Bronchial epithelial cell (primary cell): ENCODE measurements at regions not wholly inside any gene's neighbourhood (a gene's known extent, or its start where the extent isn't known, plus 50 kb on each side); places are given as distances from the start of the nearest gene placed in this dataset.

Experiments
- DNase-seq: peaks from one replicate; pipeline ENCODE4 v3.0.0-alpha.2; 2010; ENCODE audit warnings: low read depth
- FAIRE-seq: peaks from 2 replicates; lab custom pipeline; 2011; peaks lifted over from hg19 to GRCh38; lab: Jason Lieb, UNC
- H3K27me3 ChIP-seq: 2 replicates; pipeline ENCODE4 v1.5.1; 2011; ENCODE audit warnings: low read length; ENCODE audit not compliant: control insufficient read depth, insufficient read depth
- H3K36me3 ChIP-seq: 2 replicates; pipeline ENCODE4 v1.5.1; 2011; ENCODE audit warnings: low read length; ENCODE audit not compliant: control insufficient read depth, insufficient read depth
- H3K4me3 ChIP-seq: 2 replicates; pipeline ENCODE4 v1.5.1; 2011; ENCODE audit warnings: mild to moderate bottlenecking, low read depth, low read length, control low read depth
- CTCF ChIP-seq: IDR thresholded peaks from 2 replicates; pipeline ENCODE4 v1.5.1; 2011; ENCODE audit warnings: mild to moderate bottlenecking, moderate library complexity, low read length, control low read depth, inconsistent platforms; ENCODE audit not compliant: insufficient read depth, severe bottlenecking

- no peak overlapping the region for H3K4me3 ChIP-seq
- TF ChIP-seq CTCF, result no peak
- no peaks in the 10 kb centered on the region for H3K36me3 ChIP-seq
- no peak for DNase-seq
- no peaks in the 10 kb centered on the region for H3K27me3 ChIP-seq
- FAIRE-seq, result no peak
Observed at GRCh38 chr2:21500401-21500945, 376.7 kb downstream of the TDRD15 start.

- no peaks in the 10 kb centered on the region for H3K27me3 ChIP-seq
- no peak for TF ChIP-seq CTCF
- no peaks in the 10 kb centered on the region for H3K36me3 ChIP-seq
- FAIRE-seq (no peak), DNase-seq (no peak)
- no peak overlapping the region for H3K4me3 ChIP-seq
Observed at GRCh38 chr2:21501376-21502027, 377.7 kb downstream of the TDRD15 start.

GRCh38 chr2:21515903-21516302, 392.1 kb downstream of the TDRD15 start:
- Histone ChIP-seq H3K27me3 (no peaks in the 10 kb centered on the region), H3K36me3 (no peaks in the 10 kb centered on the region), H3K4me3 (no peak overlapping the region)
- no peak for TF ChIP-seq CTCF
- no peak for DNase-seq
- no peak for FAIRE-seq

- TF ChIP-seq CTCF, result no peak
- DNase-seq (no peak), FAIRE-seq (no peak)
- no peak overlapping the region for H3K4me3 ChIP-seq
- H3K36me3 ChIP-seq, result no peaks in the 10 kb centered on the region
- no peaks in the 10 kb centered on the region for H3K27me3 ChIP-seq
Observed at GRCh38 chr2:21519412-21519811, 395.6 kb downstream of the TDRD15 start.

GRCh38 chr2:21519821-21520220, 396.1 kb downstream of the TDRD15 start:
- FAIRE-seq (no peak), DNase-seq (no peak)
- Histone ChIP-seq H3K36me3 (no peaks in the 10 kb centered on the region), H3K4me3 (no peak overlapping the region), H3K27me3 (no peaks in the 10 kb centered on the region)
- no peak for TF ChIP-seq CTCF

- DNase-seq (no peak), FAIRE-seq (no peak)
- no peak overlapping the region for H3K4me3 ChIP-seq
- H3K36me3 ChIP-seq, result no peaks in the 10 kb centered on the region
- H3K27me3 ChIP-seq, result no peaks in the 10 kb centered on the region
- TF ChIP-seq CTCF, result no peak
Observed at GRCh38 chr2:21535826-21536225, 412.1 kb downstream of the TDRD15 start.
